H1 (cell line): ENCODE measurements at regions not wholly inside any gene's neighbourhood (a gene's known extent, or its start where the extent isn't known, plus 50 kb on each side); places are given as distances from the start of the nearest gene placed in this dataset.

Source experiments
- CTCF ChIA-PET: fragments of 300-600 bp; sonication (Branson Sonifier 250); formaldehyde crosslinking; loops from one replicate; lab custom pipeline; 2021; ENCODE audit not compliant: partially characterized antibody; lab: Charles Lee
- POLR2A ChIA-PET: fragments of 300-600 bp; sonication (Branson Sonifier 250); formaldehyde crosslinking; loops from one replicate; lab custom pipeline; 2021; ENCODE audit warnings: inconsistent platforms; ENCODE audit not compliant: partially characterized antibody; lab: Charles Lee
- DNase-seq, 2 experiments: peaks; one replicate each; pipeline versions ENCODE4 v3.0.0 to v3.0.0-alpha.2; 2010 to 2022; ENCODE audit warnings: low spot score in 2 of 2, low read depth in 1 of 2, mixed read lengths in 1 of 2
- FAIRE-seq: peaks from 2 replicates; lab custom pipeline; 2011; peaks lifted over from hg19 to GRCh38; lab: Jason Lieb, UNC
- H2AFZ ChIP-seq: 2 replicates; pipeline ENCODE4 v1.8.1; 2012; ENCODE audit warnings: low read length, inconsistent platforms
- H2AK5ac ChIP-seq: 2 replicates; pipeline ENCODE4 v1.6.1; 2013; ENCODE audit warnings: low read depth, low read length
- H2BK120ac ChIP-seq: replicated peaks from 2 replicates; pipeline ENCODE3; 2013; ENCODE audit warnings: low read depth, low read length, inconsistent platforms
- H2BK12ac ChIP-seq: 2 replicates; pipeline ENCODE4 v1.6.1; 2013; ENCODE audit warnings: low read depth, low read length
- H2BK15ac ChIP-seq: 2 replicates; pipeline ENCODE4 v1.6.1; 2013; ENCODE audit warnings: low read length
- H2BK20ac ChIP-seq: 2 replicates; pipeline ENCODE4 v1.6.1; 2013; ENCODE audit warnings: low read length
- H2BK5ac ChIP-seq: 2 replicates; pipeline ENCODE4 v1.6.1; 2013; ENCODE audit warnings: low read depth, low read length
- H3K14ac ChIP-seq: 2 replicates; pipeline ENCODE4 v1.6.1; 2013; ENCODE audit warnings: inconsistent platforms; ENCODE audit not compliant: insufficient read length
- H3K18ac ChIP-seq: 2 replicates; pipeline ENCODE4 v1.6.1; 2013; ENCODE audit warnings: low read length; ENCODE audit errors: extremely low read depth
- H3K23ac ChIP-seq: 2 replicates; pipeline ENCODE4 v1.6.1; 2013; ENCODE audit warnings: inconsistent platforms; ENCODE audit not compliant: insufficient read length
- H3K23me2 ChIP-seq: 2 replicates; pipeline ENCODE4 v1.6.1; 2013; ENCODE audit warnings: low read depth, low read length
- H3K27ac ChIP-seq: 2 replicates; pipeline ENCODE4 v1.6.1; 2011; ENCODE audit warnings: low read depth, low read length, inconsistent platforms
- H3K27me3 ChIP-seq, 4 experiments: replicated peaks in 1 of 4; 1 replicate in 1 of 4; 2 replicates in 3 of 4; pipeline versions ENCODE4 v1.6.1 to v1.8.1; 2011 to 2013; ENCODE audit warnings: low read length in 3 of 4, mild to moderate bottlenecking in 3 of 4, inconsistent platforms in 2 of 4, mixed read lengths in 2 of 4, moderate library complexity in 1 of 4; ENCODE audit not compliant: control insufficient read depth in 3 of 4, insufficient read depth in 3 of 4; ENCODE audit errors: extremely low read depth in 1 of 4
- H3K36me3 ChIP-seq, 4 experiments: 2 replicates each; pipeline versions ENCODE4 v1.6.1 to v1.8.1; 2011 to 2013; ENCODE audit warnings: mild to moderate bottlenecking in 4 of 4, low read length in 3 of 4, moderate library complexity in 2 of 4, control low read depth in 1 of 4, inconsistent platforms in 1 of 4; ENCODE audit not compliant: insufficient read depth in 4 of 4, control insufficient read depth in 2 of 4
- H3K4ac ChIP-seq: replicated peaks from 2 replicates; pipeline ENCODE3; 2013; ENCODE audit warnings: low read length, low read depth, mixed read lengths, inconsistent platforms; ENCODE audit not compliant: insufficient read length
- H3K4me1 ChIP-seq, 4 experiments: replicated peaks in 1 of 4; 1 replicate in 1 of 4; 2 replicates in 3 of 4; pipeline versions ENCODE4 v1.6.1 to v1.8.1; 2011 to 2013; ENCODE audit warnings: low read length in 3 of 4, inconsistent platforms in 2 of 4, mixed read lengths in 1 of 4; ENCODE audit not compliant: insufficient read depth in 4 of 4, control insufficient read depth in 3 of 4
- H3K4me2 ChIP-seq, 2 experiments: 2 replicates each; pipeline versions ENCODE4 v1.6.1 to v1.8.1; 2011 to 2013; ENCODE audit warnings: low read depth in 2 of 2, low read length in 2 of 2, control low read depth in 1 of 2, inconsistent platforms in 1 of 2, mild to moderate bottlenecking in 1 of 2; ENCODE audit not compliant: insufficient read depth in 1 of 2
- H3K4me3 ChIP-seq, 4 experiments: fragments of 200-600, 300-600 bp in 1 of 4; sonication (generic), shearing (Covaris generic), sonication (Bioruptor Twin) in 1 of 4; 2 replicates each; pipeline versions ENCODE4 v1.5.1 to v1.8.1; 2011 to 2016; ENCODE audit warnings: low read length in 4 of 4, low read depth in 3 of 4, control low read depth in 2 of 4, inconsistent platforms in 2 of 4, mild to moderate bottlenecking in 2 of 4, mixed read lengths in 1 of 4, moderate library complexity in 1 of 4; ENCODE audit not compliant: insufficient read depth in 2 of 4; ENCODE audit errors: extremely low read depth in 1 of 4
- H3K56ac ChIP-seq: replicated peaks from 2 replicates; pipeline ENCODE3; 2013; ENCODE audit warnings: low read depth, mild to moderate bottlenecking, mixed read lengths, low read length, inconsistent platforms; ENCODE audit not compliant: insufficient read length
- H3K79me1 ChIP-seq: 2 replicates; pipeline ENCODE4 v1.6.1; 2013; ENCODE audit warnings: low read depth, low read length, control low read depth
- H3K79me2 ChIP-seq, 2 experiments: 2 replicates each; pipeline versions ENCODE4 v1.6.1 to v1.8.1; 2012 to 2013; ENCODE audit warnings: low read length in 2 of 2, mild to moderate bottlenecking in 2 of 2, inconsistent platforms in 1 of 2; ENCODE audit not compliant: insufficient read depth in 2 of 2, control insufficient read depth in 1 of 2
- H3K9ac ChIP-seq, 4 experiments: replicated peaks in 1 of 4; 1 replicate in 1 of 4; 2 replicates in 3 of 4; pipeline versions ENCODE4 v1.6.1 to v1.8.1; 2011 to 2013; ENCODE audit warnings: low read depth in 3 of 4, low read length in 3 of 4, control low read depth in 2 of 4, mild to moderate bottlenecking in 2 of 4, moderate library complexity in 2 of 4, inconsistent platforms in 1 of 4; ENCODE audit errors: extremely low read depth in 1 of 4
- H3K9me3 ChIP-seq, 2 experiments: 2 replicates each; pipeline versions ENCODE4 v1.6.1 to v1.8.1; 2012 to 2013; ENCODE audit warnings: mild to moderate bottlenecking in 2 of 2, moderate library complexity in 2 of 2, control low read depth in 1 of 2, inconsistent platforms in 1 of 2, low read depth in 1 of 2, low read length in 1 of 2, mixed read lengths in 1 of 2; ENCODE audit not compliant: insufficient read depth in 2 of 2
- H4K20me1 ChIP-seq, 2 experiments: replicated peaks in 1 of 2; 2 replicates each; pipeline versions ENCODE3 to v1.8.1; 2011 to 2013; ENCODE audit warnings: inconsistent platforms in 2 of 2, low read length in 2 of 2, mild to moderate bottlenecking in 1 of 2; ENCODE audit not compliant: insufficient read depth in 2 of 2, control insufficient read depth in 1 of 2
- H4K5ac ChIP-seq: 2 replicates; pipeline ENCODE4 v1.6.1; 2013; ENCODE audit warnings: low read length, low read depth, mixed read lengths, inconsistent platforms; ENCODE audit not compliant: insufficient read length
- H4K8ac ChIP-seq: 2 replicates; pipeline ENCODE4 v1.8.0; 2013; ENCODE audit warnings: mild to moderate bottlenecking, moderate library complexity, low read length, inconsistent platforms; ENCODE audit not compliant: insufficient read depth; ENCODE audit errors: extremely low read depth
- H4K91ac ChIP-seq: replicated peaks from 2 replicates; pipeline ENCODE3; 2013; ENCODE audit warnings: low read length, mixed read lengths, inconsistent platforms; ENCODE audit not compliant: insufficient read length
- CBX5 ChIP-seq: fragments of 300-800, 300-1000 bp; sonication (generic); IDR thresholded peaks from 2 replicates; pipeline ENCODE4 v1.7.1; 2016; ENCODE audit warnings: antibody characterized with exemption, low read length, low read depth
- CBX8 ChIP-seq: fragments of 300-800, 300-1000 bp; sonication (generic); IDR thresholded peaks from 2 replicates; pipeline ENCODE4 v1.7.1; 2016; ENCODE audit warnings: low read depth, low read length, borderline replicate concordance
- NANOG ChIP-seq: IDR thresholded peaks from 2 replicates; pipeline ENCODE4 v1.6.1; 2011; ENCODE audit warnings: low read length, low read depth, mild to moderate bottlenecking, inconsistent platforms; ENCODE audit not compliant: insufficient read depth, poor library complexity, severe bottlenecking
- POU5F1 ChIP-seq: IDR thresholded peaks from 2 replicates; pipeline ENCODE4 v1.6.1; 2011; ENCODE audit warnings: low read depth, mild to moderate bottlenecking, low read length, moderate library complexity
- RXRA ChIP-seq: IDR thresholded peaks from 2 replicates; pipeline ENCODE4 v1.6.1; 2011; ENCODE audit warnings: low read depth, mild to moderate bottlenecking, low read length, moderate library complexity; ENCODE audit not compliant: insufficient read depth
- SAP30 ChIP-seq: fragments of 300-600 bp; sonication (generic); IDR thresholded peaks from 2 replicates; pipeline ENCODE4 v1.7.1; 2012; ENCODE audit warnings: low read length, moderate library complexity, mild to moderate bottlenecking, inconsistent platforms; ENCODE audit not compliant: insufficient read depth, insufficient replicate concordance
- SUZ12 ChIP-seq: fragments of 200-600 bp; sonication (generic); IDR thresholded peaks from 2 replicates; pipeline ENCODE4 v1.6.1; 2012; ENCODE audit warnings: mild to moderate bottlenecking, inconsistent platforms, low read length, moderate library complexity, mixed read lengths
- YY1 ChIP-seq: IDR thresholded peaks from 2 replicates; pipeline ENCODE4 v1.6.1; 2011; ENCODE audit warnings: low read depth, mild to moderate bottlenecking, low read length
- WGBS, 2 experiments: shearing (Covaris generic) in 1 of 2; methylation state at CpG; one replicate each; pipeline versions ENCODE4 v1.1.6 to v1.1.7; 2013 to 2015; ENCODE audit warnings: low lambda C conversion rate in 2 of 2, mixed read lengths in 2 of 2, inconsistent platforms in 1 of 2, low coverage in 1 of 2, missing lambda C conversion rate in 1 of 2; ENCODE audit not compliant: insufficient replicate concordance in 2 of 2, insufficient coverage in 1 of 2, insufficient read length in 1 of 2; ENCODE audit errors: extremely low coverage in 1 of 2, missing lambda C conversion rate in 1 of 2; 5-methylcytosine and 5-hydroxymethylcytosine counted together
- TF ChIP-seq, protein P1 (sequence below): IDR thresholded peaks from 2 replicates; pipeline ENCODE4 v1.6.1; 2011; ENCODE audit warnings: low read depth, mild to moderate bottlenecking, low read length; ENCODE audit not compliant: insufficient read depth
- TF ChIP-seq, protein P2 (sequence below): IDR thresholded peaks from 2 replicates; pipeline ENCODE4 v1.6.1; 2011; ENCODE audit warnings: low read length, improper control_type of control experiment

DNA sequence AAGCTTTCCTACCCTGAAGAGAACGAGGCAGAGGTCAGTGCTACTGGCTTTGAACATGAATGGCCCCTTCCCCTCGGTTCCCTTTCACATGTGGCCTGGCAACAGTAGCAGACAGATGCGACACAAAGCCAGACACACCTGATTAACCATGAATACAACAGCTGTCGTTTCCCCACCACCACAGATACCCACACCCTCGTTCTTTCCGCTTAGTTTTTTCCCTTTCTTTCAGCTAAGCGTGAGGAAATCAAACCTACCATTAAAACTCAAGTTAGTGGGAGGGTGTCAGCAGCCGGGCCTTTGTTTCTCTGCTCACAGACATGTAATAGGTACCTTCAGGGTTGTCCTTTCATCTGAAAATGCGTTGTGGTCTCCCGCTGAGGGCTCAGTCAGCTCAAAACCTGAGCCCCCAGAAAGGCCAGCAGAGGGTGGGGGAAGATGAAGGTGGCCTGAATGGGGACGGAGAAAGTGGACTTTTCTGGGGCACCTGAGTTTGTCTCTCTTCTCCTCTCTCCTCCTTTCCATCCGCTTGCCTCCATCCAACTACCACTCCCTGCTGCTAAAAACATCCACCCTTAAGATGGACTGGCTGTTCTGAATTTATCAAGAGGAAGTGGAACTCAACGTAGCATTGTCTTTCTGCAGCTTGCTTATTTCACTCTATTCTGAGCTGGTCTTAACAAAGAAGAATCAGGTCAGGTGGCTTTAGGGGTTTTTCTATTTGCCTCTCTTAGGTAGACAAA lies 516.6 kb upstream of the JARID2 start:
- H2BK20ac ChIP-seq, result peak overlapping the region; percentile 69; the same call in 1 of the 2 replicates
- peak overlapping the region; percentile 33; the same call in 1 of the 2 replicates for H3K18ac ChIP-seq
- H3K23me2 ChIP-seq, result no peaks in the 10 kb centered on the region
- no peaks in the 10 kb centered on the region for H3K79me1 ChIP-seq
- no peak overlapping the region for H4K8ac ChIP-seq
- no peak overlapping the region for H3K23ac ChIP-seq
- no peak overlapping the region for H3K56ac ChIP-seq
- H2BK120ac ChIP-seq, result no peak overlapping the region
- POLR2A ChIA-PET, result no interaction called here
- no peak overlapping the region for H3K27ac ChIP-seq
- no peaks in the 10 kb centered on the region for H4K20me1 ChIP-seq
- no peaks in the 10 kb centered on the region for H3K79me2 ChIP-seq
- WGBS, 2 experiments, result 65% methylated on average over 13 of the region's 13 CpGs; no CpG with 5 or more reads in 1 of the 2 experiments
- H4K91ac ChIP-seq, result peak overlapping the region; percentile 20
- no peak overlapping the region for H3K4ac ChIP-seq
- H3K4me3 ChIP-seq, result no peak overlapping the region
- H2BK15ac ChIP-seq, result peak overlapping the region; percentile 89; the same call in 1 of the 2 replicates
- CTCF ChIA-PET, result interaction anchor here (1.0 to 1.2 kb wide), 2 partner anchors 9 to 27 kb away, joined by 4 read pairs; no protein-coding TSS in a partner anchor
- H2BK5ac ChIP-seq, result no peak overlapping the region; the same call in 1 of the 2 replicates
- FAIRE-seq (no peak), DNase-seq (no peak)
- no peak overlapping the region for H3K9ac ChIP-seq
- H2BK12ac ChIP-seq, result peak overlapping the region; percentile 69; the same call in 1 of the 2 replicates
- no peaks in the 10 kb centered on the region; a peak in 1 of 8 replicates for H3K36me3 ChIP-seq
- 0 out of 2 replicates have a peak overlapping the region, but pooled peaks have one; percentile 0 for H2AK5ac ChIP-seq
- no peak overlapping the region; a peak in 1 of 4 replicates for H3K4me2 ChIP-seq
- no peak overlapping the region for H3K14ac ChIP-seq
- no peak overlapping the region for H2AFZ ChIP-seq
- no peaks in the 10 kb centered on the region; a peak in 1 of 4 replicates for H3K9me3 ChIP-seq
- H3K4me1 ChIP-seq, result peaks cover 5 to 15% (median 10%) of the 10 kb centered on the region in 4 experiments; a peak in 6 of 7 replicates
- no peaks in the 10 kb centered on the region for H3K27me3 ChIP-seq
- no peak overlapping the region for H4K5ac ChIP-seq
- TF ChIP-seq, protein P1, sequence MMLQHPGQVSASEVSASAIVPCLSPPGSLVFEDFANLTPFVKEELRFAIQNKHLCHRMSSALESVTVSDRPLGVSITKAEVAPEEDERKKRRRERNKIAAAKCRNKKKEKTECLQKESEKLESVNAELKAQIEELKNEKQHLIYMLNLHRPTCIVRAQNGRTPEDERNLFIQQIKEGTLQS, result no peak
- no peak for TF ChIP-seq CBX8
- no peak for TF ChIP-seq CBX5
- TF ChIP-seq POU5F1, result no peak
- TF ChIP-seq SUZ12, result no peak
- TF ChIP-seq YY1, result no peak
- TF ChIP-seq, protein P2, sequence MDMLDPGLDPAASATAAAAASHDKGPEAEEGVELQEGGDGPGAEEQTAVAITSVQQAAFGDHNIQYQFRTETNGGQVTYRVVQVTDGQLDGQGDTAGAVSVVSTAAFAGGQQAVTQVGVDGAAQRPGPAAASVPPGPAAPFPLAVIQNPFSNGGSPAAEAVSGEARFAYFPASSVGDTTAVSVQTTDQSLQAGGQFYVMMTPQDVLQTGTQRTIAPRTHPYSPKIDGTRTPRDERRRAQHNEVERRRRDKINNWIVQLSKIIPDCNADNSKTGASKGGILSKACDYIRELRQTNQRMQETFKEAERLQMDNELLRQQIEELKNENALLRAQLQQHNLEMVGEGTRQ, result no peak
- TF ChIP-seq SAP30, result no peak
- no peak for TF ChIP-seq NANOG
- no peak for TF ChIP-seq RXRA
